ELF-1 (cell line): ENCODE measurements at regions not wholly inside any gene's neighbourhood (a gene's known extent, or its start where the extent isn't known, plus 50 kb on each side); places are given as distances from the start of the nearest gene placed in this dataset.
"Not testable (repeated sequence)": the region's sequence is repeated elsewhere in the genome, so short reads cannot be mapped to it uniquely, and the experiment has no call there.

ENCODE experiments used
- DNase-seq: peaks from one replicate; pipeline ENCODE4 v3.0.0-alpha.2; 2016; ENCODE audit warnings: low read depth, low spot score

DNA sequence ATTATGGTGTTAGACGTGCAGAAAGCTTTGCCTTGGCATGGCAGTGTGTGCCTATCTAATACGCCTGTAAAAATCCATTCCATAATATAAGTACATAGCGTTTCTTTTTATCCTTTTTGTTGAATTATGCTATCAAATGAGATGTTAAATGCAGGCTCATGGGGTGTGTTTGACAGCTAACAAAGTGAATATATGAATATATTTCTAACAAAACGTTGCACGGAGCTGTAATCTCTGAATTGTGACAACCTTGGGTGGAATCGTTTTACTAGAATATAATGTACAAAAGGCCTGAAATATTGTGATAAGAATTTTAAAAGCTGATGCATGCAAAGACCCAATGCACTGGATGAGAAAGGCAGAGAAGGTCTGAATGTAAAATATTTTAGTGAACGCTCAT, 763.7 kb upstream of the TMEM132C start:
- DNase-seq, result no peak

DNA sequence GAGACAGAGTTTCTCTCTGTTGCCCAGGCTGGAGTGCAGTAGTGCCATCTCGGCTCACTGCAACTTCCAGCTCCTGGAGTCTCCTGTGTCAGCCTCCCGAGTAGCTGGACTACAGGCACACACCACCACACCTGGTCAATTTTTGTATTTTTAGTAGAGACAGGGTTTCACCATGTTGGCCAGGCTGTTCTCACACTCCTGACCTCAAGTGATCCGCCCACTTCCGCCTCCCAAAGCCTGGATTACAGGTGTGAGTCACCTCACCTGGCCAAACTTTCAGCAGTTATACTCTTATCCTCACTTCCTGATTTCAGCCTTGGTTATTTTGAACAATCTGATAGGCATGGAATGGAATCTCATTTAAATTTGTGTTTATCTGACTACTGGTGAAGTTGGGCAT, 763.0 kb upstream of the TMEM132C start:
- DNase-seq, result not testable (repeated sequence)

GRCh38 chr12:127504874-127505273, 762.1 kb upstream of the TMEM132C start:
- DNase-seq, result no peak

GRCh38 chr12:127507341-127507740, 759.6 kb upstream of the TMEM132C start:
- no peak for DNase-seq

DNA sequence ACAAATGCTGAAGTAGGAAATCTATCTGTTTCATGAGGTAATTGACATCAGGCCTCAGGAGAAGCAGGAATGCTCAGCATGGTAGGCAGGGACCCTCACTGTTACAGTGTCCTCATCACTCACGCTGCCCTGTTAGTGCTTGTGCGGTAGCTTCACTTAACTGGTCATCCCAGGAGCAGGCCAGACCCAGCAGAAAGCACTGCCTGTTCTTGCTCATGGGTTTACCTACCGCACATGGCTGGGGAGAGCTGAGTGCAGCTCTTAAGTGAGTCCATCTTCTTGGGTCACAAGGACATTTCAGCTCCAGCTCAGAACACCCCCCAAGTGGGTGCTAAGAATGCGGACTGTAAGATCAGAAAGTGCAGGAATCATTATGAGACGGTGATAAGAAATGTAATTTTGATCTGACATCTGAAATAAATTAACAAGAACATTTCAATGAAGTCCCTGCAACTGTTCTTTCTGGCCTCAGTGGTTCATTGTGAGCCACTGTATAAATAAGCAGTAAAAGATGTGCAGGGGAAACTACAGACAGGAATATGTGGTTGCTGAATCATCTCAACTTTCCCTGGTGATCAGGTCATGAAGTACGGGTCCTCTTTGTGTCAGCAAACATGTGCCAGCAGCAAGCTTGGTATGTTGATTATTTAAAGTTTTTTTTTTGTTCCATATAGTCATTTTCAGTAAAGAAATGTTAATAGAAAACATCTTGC, 757.7 kb upstream of the TMEM132C start:
- no peak for DNase-seq

DNA sequence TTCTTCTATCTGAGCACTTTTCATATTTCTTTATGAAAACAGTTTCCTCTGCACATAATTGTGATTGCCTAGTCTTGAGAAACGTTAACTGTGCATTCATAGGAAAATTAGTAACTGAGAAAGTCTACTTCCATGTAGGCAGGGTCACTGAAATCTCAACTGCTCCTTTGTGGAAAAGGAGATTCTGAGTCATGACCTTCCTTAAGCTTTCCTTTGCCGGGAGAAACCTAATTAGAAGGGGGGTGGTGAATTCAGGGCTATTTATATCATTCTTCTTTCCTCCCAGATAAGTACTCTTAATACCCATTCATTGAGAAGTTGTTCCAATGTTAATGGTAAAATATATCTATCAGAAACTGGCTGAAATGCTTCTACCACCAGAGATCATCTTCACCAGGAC, 751.0 kb upstream of the TMEM132C start:
- DNase-seq, result no peak

- DNase-seq, result no peak
Observed at GRCh38 chr12:127516467-127516866, 750.5 kb upstream of the TMEM132C start.

DNA sequence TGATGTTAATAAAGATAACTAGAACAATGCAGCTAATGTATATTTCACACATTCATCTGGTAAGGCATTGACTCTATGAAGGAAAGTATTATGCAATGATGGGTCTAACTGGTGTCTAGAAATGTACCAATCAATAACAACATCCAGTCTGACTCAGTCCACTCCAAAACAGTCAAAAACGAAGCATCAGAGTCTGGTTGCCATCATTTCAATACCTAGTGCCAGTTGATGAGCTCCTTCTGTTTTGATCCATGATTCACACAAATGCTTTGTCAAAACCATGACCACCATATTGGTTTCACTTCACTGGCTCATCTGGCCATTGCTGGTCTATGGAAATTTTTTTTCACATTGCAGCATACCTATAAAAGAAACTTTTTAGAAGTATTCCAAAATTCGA, 747.2 kb upstream of the TMEM132C start:
- no peak for DNase-seq

DNA sequence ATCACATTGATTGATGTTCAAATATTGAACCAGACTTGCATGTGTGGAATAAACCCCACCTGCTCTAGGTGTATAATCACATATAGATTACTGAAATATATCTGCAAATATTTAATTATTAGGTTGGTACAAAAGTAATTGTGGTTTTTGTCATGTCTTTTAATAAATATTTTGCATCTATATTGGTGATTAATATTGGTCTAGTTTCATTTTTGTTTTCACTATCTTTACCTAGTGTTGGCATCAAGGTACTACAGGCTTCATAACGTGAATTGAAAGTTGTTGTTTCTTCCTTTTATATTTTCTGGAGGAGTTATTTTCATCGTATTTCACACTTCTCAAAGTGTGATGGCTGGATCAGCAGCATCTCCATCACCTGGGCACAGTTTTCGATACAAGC, 740.0 kb upstream of the TMEM132C start:
- no peak for DNase-seq

DNA sequence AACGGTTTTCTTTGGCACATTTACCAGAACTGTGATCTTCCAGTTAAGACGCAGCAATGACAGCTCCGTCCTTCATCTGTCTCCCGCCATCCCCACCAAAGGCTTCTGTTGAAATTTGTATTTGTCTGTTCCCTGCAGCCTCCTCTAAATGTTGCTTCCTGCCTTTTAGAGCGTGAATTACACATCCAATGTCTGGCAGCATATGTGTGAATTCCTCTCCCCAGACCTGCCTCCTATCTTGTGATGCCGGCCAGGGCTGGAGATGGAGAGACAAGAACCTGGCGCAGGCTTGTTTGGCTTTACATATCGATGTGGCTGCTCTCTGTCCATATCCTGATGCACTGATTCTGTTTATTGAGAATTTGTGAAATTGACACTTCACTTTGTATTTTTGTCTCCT, 738.4 kb upstream of the TMEM132C start:
- DNase-seq, result no peak

DNA sequence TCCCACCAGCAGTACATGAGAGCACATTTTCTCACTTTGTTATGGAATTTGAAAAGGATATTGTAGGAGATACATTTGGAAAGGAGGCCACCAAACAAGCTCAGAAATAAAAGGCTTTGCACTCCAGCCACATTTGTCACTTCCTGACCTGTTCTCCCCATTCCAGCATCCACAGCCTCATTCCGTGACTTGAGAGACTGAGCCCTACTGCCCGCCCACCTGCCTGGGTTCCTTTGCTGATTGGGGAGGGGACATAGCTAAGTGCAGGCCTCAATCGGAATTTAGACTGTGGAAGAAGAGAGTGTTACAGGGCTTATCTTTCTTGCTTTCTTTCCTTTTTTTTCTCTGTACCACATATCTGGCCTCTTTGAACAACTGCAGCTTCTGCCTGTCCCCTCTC, 735.4 kb upstream of the TMEM132C start:
- no peak for DNase-seq

DNA sequence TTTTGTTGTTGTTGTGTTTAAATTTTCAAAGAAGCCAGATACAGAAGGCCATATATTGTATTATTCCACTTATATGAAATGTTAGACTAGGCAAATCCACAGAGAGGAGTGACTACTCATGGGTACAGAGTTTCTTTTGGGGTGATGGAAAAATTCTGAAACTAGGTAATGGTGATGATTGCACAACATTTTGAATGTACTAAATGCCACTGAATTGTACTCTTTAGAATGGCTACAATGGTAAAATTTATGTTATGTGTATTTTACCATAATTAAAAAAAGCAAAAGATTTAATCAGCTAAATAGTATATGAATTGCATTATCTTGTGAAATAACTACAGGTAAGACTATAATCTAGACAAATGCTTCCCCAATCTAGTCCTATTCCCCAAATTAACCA, 733.6 kb upstream of the TMEM132C start:
- no peak for DNase-seq

- no peak for DNase-seq
Observed at GRCh38 chr12:127536833-127537428, 730.0 kb upstream of the TMEM132C start.

- no peak for DNase-seq
Observed at GRCh38 chr12:127538316-127538715, 728.7 kb upstream of the TMEM132C start.

- DNase-seq, result no peak
Observed at GRCh38 chr12:127539226-127539858, 727.6 kb upstream of the TMEM132C start.

- DNase-seq, result no peak
Observed at GRCh38 chr12:127542391-127542790, 724.6 kb upstream of the TMEM132C start.

GRCh38 chr12:127542931-127543330, 724.0 kb upstream of the TMEM132C start:
- DNase-seq, result no peak

DNA sequence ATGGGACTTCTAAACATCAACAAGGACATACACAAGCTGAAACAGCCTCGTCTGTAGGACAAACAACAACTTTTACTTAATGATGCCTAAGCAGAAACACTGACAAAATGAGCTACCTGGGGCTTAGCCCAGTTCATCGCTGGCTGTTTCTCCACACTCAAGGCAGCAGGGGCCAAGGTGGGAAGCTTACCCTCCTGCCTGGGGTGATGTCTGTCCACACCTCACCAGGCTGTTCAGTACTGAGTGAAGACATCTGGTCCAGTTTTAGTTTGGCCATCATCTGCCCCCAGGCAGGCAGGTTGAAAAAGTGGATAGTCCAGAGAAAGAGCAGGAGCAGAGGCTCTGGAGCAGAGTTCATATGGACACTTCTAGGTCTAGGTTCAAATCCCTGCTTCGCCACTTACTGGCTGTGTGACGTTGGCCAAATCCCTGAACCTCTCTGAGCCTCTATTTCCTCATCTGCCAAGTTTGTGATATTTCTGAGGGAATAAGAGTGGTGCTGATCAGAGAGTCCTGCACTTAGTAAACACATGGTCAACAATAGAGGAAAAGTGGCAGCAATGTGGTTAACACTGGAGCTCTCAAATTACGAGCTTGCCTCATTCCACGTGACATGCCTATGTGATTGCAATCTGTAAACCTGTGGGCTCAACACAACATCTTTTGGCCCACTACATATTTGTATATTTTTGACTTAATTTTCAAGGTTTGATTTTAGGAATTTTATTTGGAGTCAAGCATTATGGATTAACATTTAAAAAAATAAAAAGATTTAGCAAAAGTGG, 720.1 kb upstream of the TMEM132C start:
- no peak for DNase-seq

DNA sequence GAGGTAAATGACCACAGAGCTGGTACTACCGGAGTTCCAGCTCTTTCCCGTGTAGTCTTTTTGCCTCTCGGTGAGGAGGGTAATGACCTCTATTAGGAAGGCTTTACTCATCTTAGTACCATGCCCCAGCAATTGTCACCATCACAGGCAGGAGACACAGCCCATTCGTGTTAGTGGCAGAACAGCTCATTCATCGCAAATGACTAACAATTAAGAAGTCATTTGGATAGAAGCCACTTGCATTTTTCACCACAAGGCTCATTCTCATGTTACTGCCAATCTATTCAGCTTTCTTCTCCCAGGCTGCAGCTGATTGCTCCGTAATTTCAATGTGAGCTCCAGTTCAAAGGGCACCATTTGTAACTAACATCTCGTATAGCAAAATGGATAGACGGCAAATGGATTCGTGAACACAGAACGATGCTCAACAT, 718.8 kb upstream of the TMEM132C start:
- no peak for DNase-seq

DNA sequence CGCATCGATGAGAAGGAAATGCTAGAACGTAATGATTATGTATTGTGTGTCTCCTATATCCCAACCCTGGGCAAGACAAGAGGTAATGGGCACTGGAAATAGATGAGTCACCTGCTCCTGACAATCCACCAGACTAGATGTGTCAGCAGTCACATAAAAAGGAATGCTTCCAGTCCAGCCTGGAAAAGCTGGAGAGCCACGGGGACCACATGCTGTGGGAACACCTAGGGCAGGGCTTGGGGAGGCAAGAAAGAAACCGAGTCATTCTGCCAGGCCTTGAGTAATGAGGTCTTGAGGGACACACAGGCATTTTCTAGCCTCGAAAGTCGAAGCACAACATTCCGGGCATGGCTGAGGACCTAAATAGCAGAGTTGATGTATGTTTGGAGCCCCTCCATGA, 716.7 kb upstream of the TMEM132C start:
- DNase-seq, result no peak

- DNase-seq, result no peak
Observed at GRCh38 chr12:127552838-127553237, 714.1 kb upstream of the TMEM132C start.

- no peak for DNase-seq
Observed at GRCh38 chr12:127555071-127555470, 711.9 kb upstream of the TMEM132C start.
